Stimulated activated CD8-positive, alpha-beta memory T cell treated with anti-CD3 and anti-CD28 coated beads, Interleukin-7, amount 100 ng/mL, for 4 hours (primary cell): ENCODE measurements at regions not wholly inside any gene's neighbourhood (a gene's known extent, or its start where the extent isn't known, plus 50 kb on each side); places are given as distances from the start of the nearest gene placed in this dataset.

Source experiments
- DNase-seq, 2 donors: peaks; one replicate each; pipeline ENCODE4 v3.0.0-alpha.2; 2020; ENCODE audit warnings: low read depth in 2 of 2

GRCh38 chr10:110434489-110435096 lies 63.1 kb upstream of the DUSP5 start:
- no peak for DNase-seq

DNA sequence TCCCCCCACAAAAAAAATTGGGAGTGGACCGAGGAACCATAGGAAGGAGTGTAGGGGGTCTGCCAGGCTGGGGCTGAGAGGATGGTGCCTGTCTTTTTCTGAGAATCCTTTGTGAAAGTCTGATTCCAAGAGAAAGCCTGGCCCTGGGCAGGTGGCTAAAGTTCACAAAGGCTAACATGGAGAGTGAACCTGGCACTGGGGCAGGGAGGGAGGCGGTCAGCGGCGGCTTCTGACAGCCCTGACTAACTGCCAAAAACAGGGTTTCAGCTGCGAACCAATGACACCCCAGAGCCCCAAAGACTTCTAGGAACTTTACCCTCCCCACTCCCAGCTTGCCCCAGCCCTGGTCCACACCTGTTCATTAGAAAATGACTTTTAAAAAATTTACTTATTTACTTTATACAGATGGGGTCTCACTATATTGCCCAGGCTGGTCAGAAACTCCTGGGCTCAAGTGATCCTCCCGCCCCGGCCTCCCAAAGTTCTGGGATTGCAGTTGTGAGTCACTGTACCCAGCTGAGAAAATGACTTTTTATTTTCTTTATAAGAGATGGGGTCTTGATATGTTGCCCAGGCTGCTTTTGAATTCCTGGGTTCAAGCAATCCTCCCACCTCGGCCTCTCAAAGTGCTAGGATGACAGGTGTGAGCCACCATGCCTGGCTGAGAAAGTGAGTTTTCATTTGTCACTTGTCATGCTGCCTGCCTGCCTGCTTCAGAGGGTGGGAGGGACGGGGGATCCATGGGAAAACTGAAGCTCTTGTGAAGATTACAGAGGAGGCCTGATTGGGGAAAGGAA lies 61.0 kb upstream of the DUSP5 start:
- no peak for DNase-seq

- DNase-seq: no peak
Measured at GRCh38 chr10:110437351-110437605, 60.4 kb upstream of the DUSP5 start.

GRCh38 chr10:110437761-110438341 lies 59.9 kb upstream of the DUSP5 start:
- no peak for DNase-seq

DNA sequence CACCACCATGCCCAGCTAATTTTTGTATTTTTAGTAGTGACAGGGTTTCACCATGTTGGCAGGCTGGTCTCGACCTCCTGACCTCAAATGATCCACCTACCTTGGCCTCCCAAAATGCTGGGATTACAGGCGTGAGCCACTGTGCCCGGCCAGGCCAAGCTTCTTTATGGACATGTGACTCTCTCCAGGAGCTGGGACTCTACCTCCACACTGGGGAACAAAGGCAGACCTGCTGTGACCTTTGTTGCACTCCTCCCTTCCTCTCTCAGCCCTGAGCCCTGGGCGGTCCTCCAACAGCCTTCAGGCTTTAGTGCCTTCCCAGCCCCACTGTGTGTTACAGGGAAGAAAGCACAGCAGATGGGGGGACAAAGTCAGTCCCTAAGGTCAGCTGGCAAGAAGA lies 55.0 kb upstream of the DUSP5 start:
- no peak for DNase-seq

DNA sequence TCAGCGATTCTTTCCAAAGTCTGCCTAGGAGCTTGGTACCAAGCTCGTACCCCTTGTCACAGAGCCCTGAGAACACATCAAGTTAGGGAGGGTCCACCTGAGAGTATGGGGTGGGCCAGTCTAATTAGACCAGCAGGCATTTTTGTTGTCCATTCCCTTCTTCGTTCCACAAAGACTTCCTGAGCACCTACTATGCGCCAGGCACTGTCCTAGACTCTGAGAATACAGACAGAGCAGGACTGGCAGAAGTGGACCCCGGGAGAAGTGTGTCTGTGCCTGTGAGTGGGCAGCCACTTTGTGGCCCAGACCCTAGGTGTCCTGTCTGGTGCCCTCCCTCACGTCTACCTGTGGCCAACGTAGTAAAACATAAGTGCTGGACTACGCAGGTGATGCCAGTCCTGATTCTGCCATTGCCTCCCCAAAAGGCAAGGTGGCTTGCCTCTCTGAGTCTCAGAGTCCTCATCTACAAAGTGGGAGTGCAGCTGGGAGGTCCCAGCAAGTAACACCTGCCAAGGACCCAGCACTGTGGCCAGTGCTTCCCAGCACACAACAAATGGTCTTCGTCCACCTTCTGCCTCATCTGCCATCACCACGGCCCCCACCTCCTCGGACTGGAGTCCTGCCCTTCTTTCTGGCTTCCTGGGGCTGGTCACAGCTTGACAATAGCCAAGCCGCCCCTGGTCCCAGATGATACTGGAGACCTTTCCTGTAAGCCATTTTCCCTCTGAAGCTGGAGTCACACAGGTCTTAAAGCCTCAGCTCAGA lies 54.3 kb upstream of the DUSP5 start:
- no peak for DNase-seq

GRCh38 chr10:110444004-110444337 lies 53.7 kb upstream of the DUSP5 start:
- DNase-seq: no peak

GRCh38 chr10:110445871-110446270 lies 51.8 kb upstream of the DUSP5 start:
- no peak for DNase-seq

- no peak for DNase-seq
Measured at GRCh38 chr10:110446277-110446676, 51.4 kb upstream of the DUSP5 start.

GRCh38 chr10:110446954-110447608 lies 50.6 kb upstream of the DUSP5 start:
- no peak for DNase-seq

GRCh38 chr10:110447886-110448285 lies 49.8 kb upstream of the DUSP5 start:
- no peak for DNase-seq
